Kidney (tissue), 13 donors: ENCODE measurements at regions not wholly inside any gene's neighbourhood (a gene's known extent, or its start where the extent isn't known, plus 50 kb on each side); places are given as distances from the start of the nearest gene placed in this dataset.

ENCODE experiments used
- DNase-seq, 5 donors: peaks; one replicate each; pipeline ENCODE4 v3.0.0-alpha.2; 2013 to 2020
- FAIRE-seq: peaks from 2 replicates; lab custom pipeline; 2012; peaks lifted over from hg19 to GRCh38; lab: Jason Lieb, UNC
- H3K27ac ChIP-seq, 2 donors: one replicate each; pipeline ENCODE4 v1.7.0; 2013; ENCODE audit warnings: low read depth in 2 of 2, low read length in 2 of 2, inconsistent platforms in 1 of 2
- H3K27me3 ChIP-seq: one replicate; pipeline ENCODE4 v1.7.1; 2013; ENCODE audit warnings: low read length, inconsistent platforms; ENCODE audit not compliant: control insufficient read depth, insufficient read depth
- H3K36me3 ChIP-seq, 3 donors: one replicate each; pipeline versions ENCODE4 v1.7.0 to v1.7.1; 2013; ENCODE audit warnings: low read length in 3 of 3, control low read depth in 1 of 3, inconsistent platforms in 1 of 3; ENCODE audit not compliant: insufficient read depth in 3 of 3, control insufficient read depth in 2 of 3
- H3K4me1 ChIP-seq, 3 donors: one replicate each; pipeline versions ENCODE4 v1.7.0 to v1.7.1; 2013; ENCODE audit warnings: low read length in 3 of 3, inconsistent platforms in 1 of 3, low read depth in 1 of 3; ENCODE audit not compliant: control insufficient read depth in 2 of 3, insufficient read depth in 2 of 3
- H3K4me3 ChIP-seq, 3 donors: one replicate each; pipeline versions ENCODE4 v1.7.0 to v1.8.1; 2013; ENCODE audit warnings: low read length in 3 of 3, control low read depth in 1 of 3, inconsistent platforms in 1 of 3
- H3K9ac ChIP-seq, 3 donors: one replicate each; pipeline versions ENCODE4 v1.7.0 to v1.7.1; 2013; ENCODE audit warnings: low read length in 3 of 3, control low read depth in 1 of 3, inconsistent platforms in 1 of 3
- H3K9me3 ChIP-seq, 3 donors: one replicate each; pipeline versions ENCODE4 v1.7.0 to v1.7.1; 2013; ENCODE audit warnings: low read length in 3 of 3, control low read depth in 1 of 3, inconsistent platforms in 1 of 3; ENCODE audit not compliant: control insufficient read depth in 2 of 3, insufficient read depth in 1 of 3
- intact Hi-C: fragments of 100-400 bp; cut with DNase I; formaldehyde crosslinking; loops from one replicate; pipeline ENCODE4 v1.11.1; 2022
- TF ChIP-seq, protein P1 (sequence below): IDR thresholded peaks from 3 replicates; pipeline ENCODE4 v1.5.1; 2012; ENCODE audit warnings: mild to moderate bottlenecking, moderate library complexity, borderline replicate concordance; ENCODE audit not compliant: insufficient read depth; ENCODE audit errors: extremely low read depth
- donor health status: control.
- donor health status: control.
- donor health status: control.
- donor health status: control.
- donor health status: control.
- donor health status: DM: yes; HTN: yes; CAD: no.
- donor health status: Normal renal cell carcinoma (clear cell type).

DNA sequence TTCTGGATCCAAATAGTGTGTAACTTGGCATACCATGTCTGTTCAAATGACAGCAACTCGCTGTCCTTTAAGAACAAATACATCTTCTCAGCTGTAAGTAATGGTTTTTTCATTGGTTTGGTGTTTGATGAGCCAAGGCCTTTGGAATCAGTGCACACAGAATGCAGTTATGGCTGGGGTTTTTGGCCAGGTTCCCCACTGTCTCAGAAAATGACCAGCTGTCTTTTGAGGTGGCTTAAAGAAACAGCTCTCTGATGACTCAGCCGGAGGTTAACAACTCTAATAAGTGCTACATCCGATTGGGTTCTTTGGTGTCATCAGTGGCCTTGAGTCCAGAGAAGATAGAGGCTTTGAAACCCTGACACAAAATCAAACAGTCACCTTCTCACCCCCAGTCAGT is 688.4 kb downstream of the REEP3 start:
- no peak overlapping the region for H3K4me3 ChIP-seq
- intact Hi-C loops, result no loop called here
- H3K36me3 ChIP-seq, result no peaks in the 10 kb centered on the region
- TF ChIP-seq, protein P1, sequence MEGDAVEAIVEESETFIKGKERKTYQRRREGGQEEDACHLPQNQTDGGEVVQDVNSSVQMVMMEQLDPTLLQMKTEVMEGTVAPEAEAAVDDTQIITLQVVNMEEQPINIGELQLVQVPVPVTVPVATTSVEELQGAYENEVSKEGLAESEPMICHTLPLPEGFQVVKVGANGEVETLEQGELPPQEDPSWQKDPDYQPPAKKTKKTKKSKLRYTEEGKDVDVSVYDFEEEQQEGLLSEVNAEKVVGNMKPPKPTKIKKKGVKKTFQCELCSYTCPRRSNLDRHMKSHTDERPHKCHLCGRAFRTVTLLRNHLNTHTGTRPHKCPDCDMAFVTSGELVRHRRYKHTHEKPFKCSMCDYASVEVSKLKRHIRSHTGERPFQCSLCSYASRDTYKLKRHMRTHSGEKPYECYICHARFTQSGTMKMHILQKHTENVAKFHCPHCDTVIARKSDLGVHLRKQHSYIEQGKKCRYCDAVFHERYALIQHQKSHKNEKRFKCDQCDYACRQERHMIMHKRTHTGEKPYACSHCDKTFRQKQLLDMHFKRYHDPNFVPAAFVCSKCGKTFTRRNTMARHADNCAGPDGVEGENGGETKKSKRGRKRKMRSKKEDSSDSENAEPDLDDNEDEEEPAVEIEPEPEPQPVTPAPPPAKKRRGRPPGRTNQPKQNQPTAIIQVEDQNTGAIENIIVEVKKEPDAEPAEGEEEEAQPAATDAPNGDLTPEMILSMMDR, result no peak
- DNase-seq, result peak in 1 of 5 donors; percentile 17
- no peak overlapping the region for H3K27ac ChIP-seq
- H3K4me1 ChIP-seq, result no peaks in the 10 kb centered on the region
- H3K9me3 ChIP-seq, result peaks cover 0 to 11% (median 0%) of the 10 kb centered on the region in 3 donors
- no peak overlapping the region for H3K9ac ChIP-seq
- no peaks in the 10 kb centered on the region for H3K27me3 ChIP-seq
- no peak for FAIRE-seq

DNA sequence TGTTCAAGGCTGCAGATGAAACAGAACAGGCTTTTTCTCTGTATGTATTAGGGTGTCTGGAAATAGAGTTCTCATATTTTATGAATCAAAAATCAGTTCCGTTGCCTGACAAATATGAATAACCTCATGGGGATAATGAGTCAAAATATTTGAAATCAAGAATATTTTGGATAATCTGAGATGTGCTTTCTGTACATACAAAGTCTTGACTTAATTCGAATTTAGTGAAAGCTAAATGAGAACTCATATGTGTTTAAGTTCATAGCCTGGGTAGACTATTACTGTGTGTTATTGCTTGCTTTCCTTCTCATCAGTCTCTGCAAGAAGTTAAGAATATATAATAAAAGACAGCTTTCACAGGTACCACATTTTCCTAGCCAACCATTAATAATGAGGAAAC is 689.0 kb downstream of the REEP3 start:
- TF ChIP-seq, protein P1, result no peak
- H3K4me1 ChIP-seq, result no peaks in the 10 kb centered on the region
- H3K27ac ChIP-seq, result no peak overlapping the region
- no peaks in the 10 kb centered on the region for H3K36me3 ChIP-seq
- no peak for DNase-seq
- no peak overlapping the region for H3K4me3 ChIP-seq
- no peak for FAIRE-seq
- intact Hi-C loops, result no loop called here
- H3K9ac ChIP-seq, result no peak overlapping the region
- no peaks in the 10 kb centered on the region for H3K27me3 ChIP-seq
- H3K9me3 ChIP-seq, result peaks cover 0 to 11% (median 0%) of the 10 kb centered on the region in 3 donors

DNA sequence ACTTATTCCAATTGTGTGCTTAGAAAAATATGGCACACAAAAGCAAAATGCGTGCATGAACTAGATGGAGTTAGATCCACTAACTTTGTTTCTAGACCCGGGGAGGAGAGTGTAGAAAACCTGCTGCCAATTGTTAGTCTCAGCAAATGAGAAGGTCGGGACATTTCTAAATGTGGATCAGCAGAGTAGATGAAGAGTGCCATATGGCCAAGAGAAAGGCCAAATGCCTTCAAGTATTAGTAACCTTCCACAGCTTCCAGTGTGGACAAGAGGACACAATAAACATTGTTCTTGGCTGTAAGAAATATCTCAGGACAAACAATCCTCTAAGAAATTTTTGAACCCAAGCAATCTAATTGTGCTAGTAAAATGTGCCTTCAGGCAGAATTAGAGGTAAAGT is 690.3 kb downstream of the REEP3 start:
- no peak for DNase-seq
- no peak for FAIRE-seq
- intact Hi-C loops, result no loop called here

More for the DNA sequence above, 690.3 kb downstream of the REEP3 start:
- Histone ChIP-seq H3K36me3 (no peaks in the 10 kb centered on the region), H3K4me3 (no peak overlapping the region), H3K4me1 (no peaks in the 10 kb centered on the region), H3K27ac (no peak overlapping the region), H3K9ac (no peak overlapping the region), H3K9me3 (peaks cover 0 to 11% (median 0%) of the 10 kb centered on the region in 3 donors), H3K27me3 (no peaks in the 10 kb centered on the region)
- TF ChIP-seq, protein P1, result no peak
